Activated T-helper 2 cell treated with anti-CD3 and anti-CD28 coated beads, Interferon-gamma antibody, Interleukin-2, Interleukin-4, amounts not matched to agents 10 μg/mL and 5 μg/mL and 100 μg/mL, durations not matched to agents 14 hours and 24 hours and 36 hours (primary cell): ENCODE measurements at regions not wholly inside any gene's neighbourhood (a gene's known extent, or its start where the extent isn't known, plus 50 kb on each side); places are given as distances from the start of the nearest gene placed in this dataset.

ENCODE experiments used
- DNase-seq: peaks from one replicate; pipeline ENCODE4 v3.0.0; 2021; ENCODE audit warnings: low spot score
- H3K27ac Mint-ChIP-seq: one replicate; pipeline ENCODE4 v1.8.0; 2021; ENCODE audit warnings: mixed read lengths
- H3K27me3 Mint-ChIP-seq: one replicate; pipeline ENCODE4 v1.8.0; 2021; ENCODE audit warnings: low read depth, mixed read lengths
- H3K36me3 Mint-ChIP-seq: one replicate; pipeline ENCODE4 v1.8.0; 2021; ENCODE audit warnings: low read depth, mixed read lengths
- H3K4me1 Mint-ChIP-seq: one replicate; pipeline ENCODE4 v1.8.0; 2021; ENCODE audit warnings: low read depth, mixed read lengths
- H3K4me3 Mint-ChIP-seq: one replicate; pipeline ENCODE4 v1.8.0; 2021; ENCODE audit warnings: low read depth, mild to moderate bottlenecking, moderate library complexity, mixed read lengths
- H3K9me3 Mint-ChIP-seq: one replicate; pipeline ENCODE4 v1.8.0; 2021; ENCODE audit warnings: mixed read lengths
- intact Hi-C: fragments of 100-400 bp; cut with micrococcal nuclease; formaldehyde crosslinking; loops from one replicate; pipeline ENCODE4 v1.15.1; 2023

GRCh38 chr9:81191222-81191621 lies 498.1 kb downstream of the TLE1 start:
- Mint-ChIP-seq H3K4me3 (no peak overlapping the region), H3K36me3 (no peaks in the 10 kb centered on the region), H3K4me1 (no peaks in the 10 kb centered on the region), H3K27ac (no peak overlapping the region), H3K9me3 (peaks cover 7% of the 10 kb centered on the region), H3K27me3 (no peaks in the 10 kb centered on the region)
- intact Hi-C loops = no loop called here
- DNase-seq = no peak

GRCh38 chr9:81190659-81191058 lies 498.7 kb downstream of the TLE1 start:
- Mint-ChIP-seq H3K36me3 (no peaks in the 10 kb centered on the region), H3K4me3 (no peak overlapping the region), H3K27ac (no peak overlapping the region), H3K9me3 (peaks cover 7% of the 10 kb centered on the region), H3K4me1 (no peaks in the 10 kb centered on the region), H3K27me3 (no peaks in the 10 kb centered on the region)
- DNase-seq = no peak
- intact Hi-C loops = no loop called here

- Mint-ChIP-seq H3K4me3 (no peak overlapping the region), H3K27me3 (no peaks in the 10 kb centered on the region), H3K4me1 (no peaks in the 10 kb centered on the region), H3K27ac (no peak overlapping the region), H3K36me3 (no peaks in the 10 kb centered on the region), H3K9me3 (peaks cover 4% of the 10 kb centered on the region)
- intact Hi-C loops = no loop called here
- no peak for DNase-seq
Measured at GRCh38 chr9:81183761-81184160, 505.6 kb downstream of the TLE1 start.

- Mint-ChIP-seq H3K9me3 (no peaks in the 10 kb centered on the region), H3K27me3 (no peaks in the 10 kb centered on the region), H3K27ac (no peak overlapping the region), H3K36me3 (no peaks in the 10 kb centered on the region), H3K4me1 (no peaks in the 10 kb centered on the region), H3K4me3 (no peak overlapping the region)
- DNase-seq = no peak
- intact Hi-C loops = no loop called here
Measured at GRCh38 chr9:81182431-81182830, 506.9 kb downstream of the TLE1 start.

- H3K4me1 Mint-ChIP-seq = no peaks in the 10 kb centered on the region
- H3K4me3 Mint-ChIP-seq = no peak overlapping the region
- H3K9me3 Mint-ChIP-seq = peaks cover 7% of the 10 kb centered on the region
- no peaks in the 10 kb centered on the region for H3K36me3 Mint-ChIP-seq
- H3K27ac Mint-ChIP-seq = no peak overlapping the region
- DNase-seq = no peak
- no peaks in the 10 kb centered on the region for H3K27me3 Mint-ChIP-seq
- intact Hi-C loops = no loop called here
Measured at GRCh38 chr9:81174023-81174422, 515.3 kb downstream of the TLE1 start.

- intact Hi-C loops = no loop called here
- H3K27me3 Mint-ChIP-seq = no peaks in the 10 kb centered on the region
- H3K36me3 Mint-ChIP-seq = no peaks in the 10 kb centered on the region
- H3K4me1 Mint-ChIP-seq = no peaks in the 10 kb centered on the region
- peaks cover 10% of the 10 kb centered on the region for H3K9me3 Mint-ChIP-seq
- no peak for DNase-seq
- no peak overlapping the region for H3K4me3 Mint-ChIP-seq
- no peak overlapping the region for H3K27ac Mint-ChIP-seq
Measured at GRCh38 chr9:81171689-81172088, 517.7 kb downstream of the TLE1 start.

- no peaks in the 10 kb centered on the region for H3K36me3 Mint-ChIP-seq
- H3K4me1 Mint-ChIP-seq = no peaks in the 10 kb centered on the region
- no peaks in the 10 kb centered on the region for H3K27me3 Mint-ChIP-seq
- DNase-seq = no peak
- peaks cover 16% of the 10 kb centered on the region for H3K9me3 Mint-ChIP-seq
- H3K27ac Mint-ChIP-seq = no peak overlapping the region
- intact Hi-C loops = no loop called here
- no peak overlapping the region for H3K4me3 Mint-ChIP-seq
Measured at GRCh38 chr9:81162361-81162760, 527.0 kb downstream of the TLE1 start.

- no peak for DNase-seq
- Mint-ChIP-seq H3K4me1 (no peaks in the 10 kb centered on the region), H3K27me3 (no peaks in the 10 kb centered on the region), H3K36me3 (no peaks in the 10 kb centered on the region), H3K4me3 (no peak overlapping the region), H3K27ac (no peak overlapping the region), H3K9me3 (peaks cover 4% of the 10 kb centered on the region)
- intact Hi-C loops = no loop called here
Measured at GRCh38 chr9:81156381-81156780, 533.0 kb downstream of the TLE1 start.

- no peak for DNase-seq
- H3K9me3 Mint-ChIP-seq = peaks cover 5% of the 10 kb centered on the region
- H3K36me3 Mint-ChIP-seq = no peaks in the 10 kb centered on the region
- no peaks in the 10 kb centered on the region for H3K4me1 Mint-ChIP-seq
- H3K27ac Mint-ChIP-seq = no peak overlapping the region
- no peaks in the 10 kb centered on the region for H3K27me3 Mint-ChIP-seq
- no peak overlapping the region for H3K4me3 Mint-ChIP-seq
- intact Hi-C loops = no loop called here
Measured at GRCh38 chr9:81150016-81150625, 539.2 kb downstream of the TLE1 start.

GRCh38 chr9:81146684-81147337 lies 542.5 kb downstream of the TLE1 start:
- peaks cover 5% of the 10 kb centered on the region for H3K9me3 Mint-ChIP-seq
- no peak for DNase-seq
- intact Hi-C loops = no loop called here
- H3K4me1 Mint-ChIP-seq = no peaks in the 10 kb centered on the region
- H3K27me3 Mint-ChIP-seq = no peaks in the 10 kb centered on the region
- H3K4me3 Mint-ChIP-seq = no peak overlapping the region
- H3K27ac Mint-ChIP-seq = no peak overlapping the region
- H3K36me3 Mint-ChIP-seq = no peaks in the 10 kb centered on the region

- H3K27ac Mint-ChIP-seq = no peak overlapping the region
- H3K4me3 Mint-ChIP-seq = no peak overlapping the region
- no peaks in the 10 kb centered on the region for H3K36me3 Mint-ChIP-seq
- H3K4me1 Mint-ChIP-seq = no peaks in the 10 kb centered on the region
- H3K27me3 Mint-ChIP-seq = no peaks in the 10 kb centered on the region
- no peak for DNase-seq
- intact Hi-C loops = no loop called here
- H3K9me3 Mint-ChIP-seq = peaks cover 5% of the 10 kb centered on the region
Measured at GRCh38 chr9:81146241-81146640, 543.1 kb downstream of the TLE1 start.

GRCh38 chr9:81145331-81145963 lies 543.9 kb downstream of the TLE1 start:
- H3K4me3 Mint-ChIP-seq = no peak overlapping the region
- no peak overlapping the region for H3K27ac Mint-ChIP-seq
- intact Hi-C loops = no loop called here
- H3K9me3 Mint-ChIP-seq = peaks cover 7% of the 10 kb centered on the region
- no peak for DNase-seq
- H3K27me3 Mint-ChIP-seq = no peaks in the 10 kb centered on the region
- no peaks in the 10 kb centered on the region for H3K36me3 Mint-ChIP-seq
- H3K4me1 Mint-ChIP-seq = no peaks in the 10 kb centered on the region

GRCh38 chr9:81141961-81142360 lies 547.4 kb downstream of the TLE1 start:
- intact Hi-C loops = no loop called here
- Mint-ChIP-seq H3K27me3 (no peaks in the 10 kb centered on the region), H3K27ac (no peak overlapping the region), H3K4me3 (no peak overlapping the region), H3K36me3 (no peaks in the 10 kb centered on the region), H3K9me3 (peaks cover 9% of the 10 kb centered on the region), H3K4me1 (no peaks in the 10 kb centered on the region)
- DNase-seq = no peak
